Esophagus muscularis mucosa (tissue), 4 donors: ENCODE measurements at regions not wholly inside any gene's neighbourhood (a gene's known extent, or its start where the extent isn't known, plus 50 kb on each side); places are given as distances from the start of the nearest gene placed in this dataset.
"Not testable (repeated sequence)": the region's sequence is repeated elsewhere in the genome, so short reads cannot be mapped to it uniquely, and the experiment has no call there.

ENCODE experiments used
- DNase-seq: peaks from one replicate; pipeline ENCODE4 v3.0.0-alpha.2; 2017; ENCODE audit errors: extremely low spot score
- H3K27ac ChIP-seq, 4 donors: fragments of 200-600 bp; sonication (generic); replicated peaks in 1 of 4; 1 replicate in 3 of 4; 2 replicates in 1 of 4; pipeline ENCODE4 v1.5.1; 2016 to 2019; ENCODE audit warnings: mild to moderate bottlenecking in 1 of 4
- H3K27me3 ChIP-seq, 4 donors: fragments of 200-600 bp; sonication (generic); one replicate each; pipeline versions ENCODE4 v1.5.1 to v1.6.0; 2016 to 2019
- H3K36me3 ChIP-seq, 4 donors: fragments of 200-600 bp; sonication (generic); one replicate each; pipeline ENCODE4 v1.5.1; 2016 to 2019
- H3K4me1 ChIP-seq, 4 donors: fragments of 200-600 bp; sonication (generic); one replicate each; pipeline ENCODE4 v1.5.1; 2016 to 2019
- H3K4me3 ChIP-seq, 4 donors: fragments of 200-600 bp; sonication (generic); 1 replicate in 2 of 4; 2 replicates in 2 of 4; pipeline ENCODE4 v1.5.1; 2016 to 2019; ENCODE audit warnings: mild to moderate bottlenecking in 4 of 4, moderate library complexity in 1 of 4
- H3K9me3 ChIP-seq, 4 donors: fragments of 200-600 bp; sonication (generic); 1 replicate in 3 of 4; 2 replicates in 1 of 4; pipeline ENCODE4 v1.5.1; 2016 to 2019
- CTCF ChIP-seq, 3 experiments: fragments of 200-600 bp in 2 of 3; fragments of 450-650 bp in 1 of 3; sonication (generic) in 2 of 3; IDR thresholded peaks; one replicate each; pipeline ENCODE4 v1.5.1; 2017 to 2019; ENCODE audit warnings: antibody characterized with exemption in 3 of 3, mild to moderate bottlenecking in 2 of 3, moderate library complexity in 1 of 3
- EP300 ChIP-seq: sonication (generic); formaldehyde crosslinking; IDR thresholded peaks from one replicate; pipeline ENCODE4 v1.6.1; 2017; ENCODE audit warnings: antibody characterized with exemption
- POLR2A ChIP-seq: fragments of 450-650 bp; IDR thresholded peaks from one replicate; pipeline ENCODE4 v1.6.1; 2017; ENCODE audit warnings: antibody characterized with exemption, moderate library complexity, mild to moderate bottlenecking, low read depth
- POLR2AphosphoS5 ChIP-seq, 2 donors: sonication (generic); formaldehyde crosslinking; IDR thresholded peaks; one replicate each; pipeline ENCODE4 v1.6.1; 2017; ENCODE audit warnings: antibody characterized with exemption in 2 of 2
- WGBS: methylation state at CpG from one replicate; pipeline ENCODE4 v1.1.5; 2018; 5-methylcytosine and 5-hydroxymethylcytosine counted together
- intact Hi-C: fragments of 100-400 bp; cut with DNase I; formaldehyde crosslinking; loops from one replicate; pipeline ENCODE4 v1.15.1; 2023

- no peak overlapping the region for H3K27ac ChIP-seq
- H3K4me3 ChIP-seq = no peak overlapping the region
- no peak for DNase-seq
- TF ChIP-seq EP300 (no peak), POLR2AphosphoS5 (IDR thresholded peaks at IDR 0.05) (no peak), POLR2A (no peak), CTCF (IDR thresholded peaks at IDR 0.05) (no peak)
- H3K36me3 ChIP-seq = no peaks in the 10 kb centered on the region
- H3K27me3 ChIP-seq = no peaks in the 10 kb centered on the region
- intact Hi-C loops = no loop called here
- no peaks in the 10 kb centered on the region for H3K4me1 ChIP-seq
- no peaks in the 10 kb centered on the region for H3K9me3 ChIP-seq
Observed at GRCh38 chr6:106820412-106820852, 154.1 kb downstream of the CD24 start.

GRCh38 chr6:106811088-106811686 is 163.3 kb downstream of the CD24 start:
- Histone ChIP-seq H3K4me1 (no peaks in the 10 kb centered on the region), H3K36me3 (no peaks in the 10 kb centered on the region), H3K27me3 (no peaks in the 10 kb centered on the region), H3K9me3 (peaks cover 0 to 46% (median 41%) of the 10 kb centered on the region in 4 donors), H3K4me3 (no peak overlapping the region), H3K27ac (no peak overlapping the region)
- intact Hi-C loops = no loop called here
- 82% methylated on average over 3 of the region's 3 CpGs for WGBS
- TF ChIP-seq POLR2AphosphoS5 (IDR thresholded peaks at IDR 0.05) (no peak), POLR2A (no peak), CTCF (IDR thresholded peaks at IDR 0.05) (no peak), EP300 (no peak)
- no peak for DNase-seq

- DNase-seq = no peak
- Histone ChIP-seq H3K27ac (no peak overlapping the region), H3K4me1 (no peaks in the 10 kb centered on the region), H3K27me3 (no peaks in the 10 kb centered on the region), H3K36me3 (no peaks in the 10 kb centered on the region), H3K9me3 (peaks cover 0 to 46% (median 41%) of the 10 kb centered on the region in 4 donors), H3K4me3 (no peak overlapping the region)
- TF ChIP-seq EP300 (no peak), POLR2AphosphoS5 (IDR thresholded peaks at IDR 0.05) (no peak), CTCF (IDR thresholded peaks at IDR 0.05) (no peak), POLR2A (no peak)
- intact Hi-C loops = no loop called here
Observed at GRCh38 chr6:106808758-106809157, 165.8 kb downstream of the CD24 start.

GRCh38 chr6:106807947-106808611 is 166.4 kb downstream of the CD24 start:
- H3K27ac ChIP-seq = no peak overlapping the region
- no peak overlapping the region for H3K4me3 ChIP-seq
- H3K36me3 ChIP-seq = no peaks in the 10 kb centered on the region
- intact Hi-C loops = no loop called here
- no peaks in the 10 kb centered on the region for H3K4me1 ChIP-seq
- H3K9me3 ChIP-seq = peaks cover 0 to 44% (median 41%) of the 10 kb centered on the region in 4 donors
- DNase-seq = no peak
- 89% methylated on average over 5 of the region's 5 CpGs for whole genome bisulfite sequencing
- TF ChIP-seq CTCF (IDR thresholded peaks at IDR 0.05) = no peak
- no peak for TF ChIP-seq POLR2AphosphoS5 (IDR thresholded peaks at IDR 0.05)
- no peak for TF ChIP-seq EP300
- TF ChIP-seq POLR2A = no peak
- H3K27me3 ChIP-seq = no peaks in the 10 kb centered on the region

- H3K27ac ChIP-seq, DNase-seq, H3K36me3 ChIP-seq, H3K4me1 ChIP-seq, intact Hi-C loops, H3K27me3 ChIP-seq, H3K4me3 ChIP-seq: not testable (repeated sequence)
- peaks cover 0 to 33% (median 32%) of the 10 kb centered on the region in 4 donors for H3K9me3 ChIP-seq
- WGBS = 80% methylated on average over 4 of the region's 4 CpGs
Observed at GRCh38 chr6:106806253-106806652, 168.3 kb downstream of the CD24 start.
